SK-N-SH (cell line): ENCODE measurements at regions not wholly inside any gene's neighbourhood (a gene's known extent, or its start where the extent isn't known, plus 50 kb on each side); places are given as distances from the start of the nearest gene placed in this dataset.

ENCODE experiments used
- CTCF ChIA-PET: fragments of 300-600, 350-600 bp; formaldehyde crosslinking; extraction: SDS; loops from one replicate; lab custom pipeline; 2021; lab: Yijun Ruan, JAX
- POLR2A ChIA-PET: fragments of 350-600 bp; sonication (Branson Sonifier 250); formaldehyde crosslinking; extraction: SDS; loops from one replicate; lab custom pipeline; 2020; ENCODE audit warnings: antibody characterized with exemption, inconsistent platforms; lab: Yijun Ruan, JAX
- DNase-seq: peaks from one replicate; pipeline ENCODE4 v3.0.0; 2012
- H2AFZ ChIP-seq: fragments of 200-600 bp; sonication (generic); 2 replicates; pipeline ENCODE4 v1.8.1; 2016; ENCODE audit warnings: antibody characterized with exemption, mild to moderate bottlenecking, low read depth
- H3F3A ChIP-seq: fragments of 200-600 bp; sonication (generic); replicated peaks from 2 replicates; pipeline ENCODE3; 2016; ENCODE audit warnings: antibody characterized with exemption, mild to moderate bottlenecking; ENCODE audit not compliant: insufficient read depth
- H3K27ac ChIP-seq, 2 experiments: fragments of 200-500 bp in 1 of 2; fragments of 200-600 bp in 1 of 2; sonication (Bioruptor generic) in 1 of 2; sonication (generic), shearing (Covaris generic) in 1 of 2; 2 replicates each; pipeline versions ENCODE4 v1.5.1 to v1.6.1; 2014 to 2016; ENCODE audit warnings: low read depth in 2 of 2, inconsistent platforms in 1 of 2, low read length in 1 of 2, mild to moderate bottlenecking in 1 of 2, mixed read lengths in 1 of 2
- H3K27me3 ChIP-seq: fragments of 200-600 bp; sonication (generic), shearing (Covaris generic); 2 replicates; pipeline ENCODE4 v1.6.1; 2016; ENCODE audit warnings: mixed run types; ENCODE audit not compliant: insufficient read depth
- H3K36me3 ChIP-seq, 2 experiments: fragments of 200-500 bp in 1 of 2; fragments of 200-600 bp in 1 of 2; sonication (Bioruptor generic) in 1 of 2; sonication (generic) in 1 of 2; replicated peaks in 1 of 2; 2 replicates each; pipeline versions ENCODE3 to v1.5.1; 2014 to 2016; ENCODE audit warnings: low read length in 1 of 2, mild to moderate bottlenecking in 1 of 2; ENCODE audit not compliant: insufficient read depth in 2 of 2, control insufficient read depth in 1 of 2
- H3K4me1 ChIP-seq, 2 experiments: fragments of 200-500 bp in 1 of 2; fragments of 200-600 bp in 1 of 2; sonication (Bioruptor generic) in 1 of 2; sonication (generic), shearing (Covaris generic) in 1 of 2; 2 replicates each; pipeline versions ENCODE4 v1.5.1 to v1.6.1; 2014 to 2016; ENCODE audit warnings: low read depth in 1 of 2, low read length in 1 of 2, mixed run types in 1 of 2; ENCODE audit not compliant: insufficient read depth in 2 of 2, control insufficient read depth in 1 of 2
- H3K4me2 ChIP-seq: fragments of 200-600 bp; sonication (generic), shearing (Covaris generic); 2 replicates; pipeline ENCODE4 v1.6.1; 2017; ENCODE audit warnings: mixed run types
- H3K4me3 ChIP-seq, 2 experiments: fragments of 200-500 bp in 1 of 2; fragments of 200-600 bp in 1 of 2; sonication (Bioruptor generic) in 1 of 2; sonication (generic), shearing (Covaris generic) in 1 of 2; 2 replicates each; pipeline versions ENCODE4 v1.5.1 to v1.8.1; 2014 to 2016; ENCODE audit warnings: low read depth in 2 of 2, inconsistent platforms in 1 of 2, low read length in 1 of 2, mild to moderate bottlenecking in 1 of 2, mixed read lengths in 1 of 2, moderate library complexity in 1 of 2
- H3K79me2 ChIP-seq: fragments of 200-600 bp; sonication (generic); 2 replicates; pipeline ENCODE4 v1.8.1; 2017; ENCODE audit warnings: mild to moderate bottlenecking; ENCODE audit not compliant: insufficient read depth
- H3K9ac ChIP-seq: fragments of 200-600 bp; sonication (generic); 2 replicates; pipeline ENCODE4 v1.6.1; 2017; ENCODE audit warnings: mixed run types
- H3K9me2 ChIP-seq: fragments of 200-600 bp; sonication (generic); 2 replicates; pipeline ENCODE4 v1.6.1; 2017; ENCODE audit warnings: mixed run types
- H3K9me3 ChIP-seq: fragments of 200-600 bp; sonication (generic); 2 replicates; pipeline ENCODE4 v1.6.1; 2017; ENCODE audit warnings: mixed run types, mild to moderate bottlenecking, moderate library complexity
- H4K20me1 ChIP-seq: fragments of 200-600 bp; sonication (generic); 2 replicates; pipeline ENCODE4 v1.6.1; 2017; ENCODE audit warnings: mild to moderate bottlenecking, mixed run types; ENCODE audit not compliant: insufficient read depth
- CTCF ChIP-seq: fragments of 200-600 bp; sonication (generic); IDR thresholded peaks from 2 replicates; pipeline ENCODE4 v1.6.1; 2017; ENCODE audit warnings: antibody characterized with exemption, mild to moderate bottlenecking, moderate library complexity
- ELF1 ChIP-seq: IDR thresholded peaks from 2 replicates; pipeline ENCODE4 v1.4.0; 2012
- EP300 ChIP-seq, 2 experiments: IDR thresholded peaks; 2 replicates each; pipeline versions ENCODE4 v1.4.0 to v1.6.1; 2012; ENCODE audit warnings: borderline replicate concordance in 1 of 2, low read depth in 1 of 2, low read length in 1 of 2
- FOXM1 ChIP-seq: IDR thresholded peaks from 2 replicates; pipeline ENCODE4 v1.4.0; 2012; ENCODE audit warnings: low read depth, mild to moderate bottlenecking
- IRF3 ChIP-seq: fragments of 150-350 bp; IDR thresholded peaks from 2 replicates; pipeline ENCODE4 v1.6.1; 2016; ENCODE audit warnings: mild to moderate bottlenecking, low read depth, low read length
- JUND ChIP-seq: IDR thresholded peaks from 2 replicates; pipeline ENCODE4 v1.4.0; 2012
- MAX ChIP-seq: IDR thresholded peaks from 2 replicates; pipeline ENCODE4 v1.4.0; 2012; ENCODE audit warnings: low read depth
- POLR2AphosphoS5 ChIP-seq: IDR thresholded peaks from 2 replicates; pipeline ENCODE4 v1.6.1; 2012; ENCODE audit warnings: low read depth, low read length
- RCOR1 ChIP-seq: fragments of 150-350 bp; IDR thresholded peaks from 2 replicates; pipeline ENCODE4 v1.6.1; 2017; ENCODE audit warnings: antibody characterized with exemption, low read length
- REST ChIP-seq: IDR thresholded peaks from 2 replicates; pipeline ENCODE4 v1.6.1; 2012; ENCODE audit warnings: mild to moderate bottlenecking, low read depth, low read length, moderate library complexity
- TAF1 ChIP-seq: IDR thresholded peaks from 2 replicates; pipeline ENCODE4 v1.6.1; 2012; ENCODE audit warnings: low read depth, mild to moderate bottlenecking, low read length, moderate library complexity, borderline replicate concordance
- TEAD4 ChIP-seq: IDR thresholded peaks from 2 replicates; pipeline ENCODE4 v1.4.0; 2012; ENCODE audit warnings: mild to moderate bottlenecking, borderline replicate concordance; ENCODE audit not compliant: insufficient read depth
- USF2 ChIP-seq: fragments of 150-350 bp; IDR thresholded peaks from 2 replicates; pipeline ENCODE4 v1.6.1; 2017; ENCODE audit warnings: antibody characterized with exemption, low read length, low read depth, borderline replicate concordance
- WGBS: methylation state at CpG from one replicate; pipeline ENCODE4 v1.1.6; 2017; ENCODE audit warnings: low lambda C conversion rate; 5-methylcytosine and 5-hydroxymethylcytosine counted together

GRCh38 chr9:6150483-6150882 is 65.1 kb upstream of the IL33 start:
- CTCF ChIA-PET = interaction anchor here (1.5 kb wide), 1 partner anchor 16 kb away, joined by 3 read pairs; no protein-coding TSS in a partner anchor
- Histone ChIP-seq H3K36me3 (no peaks in the 10 kb centered on the region), H3K27ac (no peak overlapping the region), H3F3A (no peaks in the 10 kb centered on the region), H3K4me2 (no peak overlapping the region), H3K79me2 (no peaks in the 10 kb centered on the region), H3K27me3 (no peaks in the 10 kb centered on the region), H3K9ac (no peak overlapping the region), H3K9me2 (peaks cover 5% of the 10 kb centered on the region; the same call in 1 of the 2 replicates), H4K20me1 (no peaks in the 10 kb centered on the region), H3K4me1 (no peaks in the 10 kb centered on the region), H3K9me3 (no peaks in the 10 kb centered on the region)
- POLR2A ChIA-PET = no interaction called here
- no peak for TF ChIP-seq IRF3
- no peak for TF ChIP-seq CTCF
- no peak for TF ChIP-seq ELF1
- TF ChIP-seq TAF1 = no peak
- TF ChIP-seq FOXM1 = no peak
- TF ChIP-seq EP300 (IDR thresholded peaks at IDR 0.05; ENCODE audit: borderline replicate concordance in 1 of 2, low read depth in 1 of 2, low read length in 1 of 2) = no peak
- TF ChIP-seq REST = no peak
- TF ChIP-seq JUND = no peak
- TF ChIP-seq, all 33 proteins: peak for 0
- H3K4me3 ChIP-seq = no peak overlapping the region
- 4% methylated on average over 2 of the region's 2 CpGs for WGBS
- no peak for DNase-seq
- no peak overlapping the region for H2AFZ ChIP-seq

- no peaks in the 10 kb centered on the region for H4K20me1 ChIP-seq
- H3K9me2 ChIP-seq = peaks cover 5% of the 10 kb centered on the region; the same call in 1 of the 2 replicates
- H3K79me2 ChIP-seq = no peaks in the 10 kb centered on the region
- no peaks in the 10 kb centered on the region for H3K27me3 ChIP-seq
- H3K4me1 ChIP-seq = no peaks in the 10 kb centered on the region
- no peaks in the 10 kb centered on the region for H3F3A ChIP-seq
- CTCF ChIA-PET = interaction anchor here (1.5 kb wide), 1 partner anchor 17 kb away, joined by 3 read pairs; no protein-coding TSS in a partner anchor
- no peak overlapping the region for H2AFZ ChIP-seq
- no peaks in the 10 kb centered on the region for H3K9me3 ChIP-seq
- no peak for DNase-seq
- no peaks in the 10 kb centered on the region for H3K36me3 ChIP-seq
- no peak overlapping the region for H3K9ac ChIP-seq
- H3K27ac ChIP-seq = no peak overlapping the region
- 73% methylated on average over 6 of the region's 9 CpGs for WGBS
- POLR2A ChIA-PET = no interaction called here
- no peak overlapping the region for H3K4me3 ChIP-seq
- H3K4me2 ChIP-seq = no peak overlapping the region
- TF ChIP-seq POLR2AphosphoS5 (no peak), RCOR1 (no peak), USF2 (no peak), MAX (no peak), FOXM1 (no peak), REST (no peak), TEAD4 (no peak)
Measured at GRCh38 chr9:6149315-6149714, 66.3 kb upstream of the IL33 start.
